ENCODE measurements at regions not wholly inside any gene's neighbourhood (a gene's known extent, or its start where the extent isn't known, plus 50 kb on each side); places are given as distances from the start of the nearest gene placed in this dataset.
"Not testable (repeated sequence)": the region's sequence is repeated elsewhere in the genome, so short reads cannot be mapped to it uniquely, and the experiment has no call there.

GRCh38 chr9:135195975-135196374 is 108.5 kb downstream of the OLFM1 start:
- not testable (repeated sequence) for DNase-seq, ATAC-seq

GRCh38 chr9:135196474-135196873 is 109.0 kb downstream of the OLFM1 start:
- no peak for ATAC-seq
- no peak for DNase-seq

- no peak for DNase-seq
Measured at GRCh38 chr9:135198144-135198543, 110.7 kb downstream of the OLFM1 start.

GRCh38 chr9:135198586-135199285 is 111.3 kb downstream of the OLFM1 start:
- ATAC-seq (no peak), DNase-seq (no peak)

More at GRCh38 chr9:135198144-135198543, 110.7 kb downstream of the OLFM1 start:
- no peak for ATAC-seq

- DNase-seq, result no peak
- ATAC-seq, result no peak
Measured at GRCh38 chr9:135199489-135199888, 112.0 kb downstream of the OLFM1 start.

- ATAC-seq (no peak), DNase-seq (no peak)
Measured at GRCh38 chr9:135201711-135202110, 114.2 kb downstream of the OLFM1 start.

- no peak for ATAC-seq
Measured at GRCh38 chr9:135204177-135204576, 116.7 kb downstream of the OLFM1 start.

GRCh38 chr9:135209136-135209535 is 121.7 kb downstream of the OLFM1 start:
- no peak for DNase-seq
- no peak for ATAC-seq

More at GRCh38 chr9:135204177-135204576, 116.7 kb downstream of the OLFM1 start:
- no peak for DNase-seq

GRCh38 chr9:135209852-135210251 is 122.4 kb downstream of the OLFM1 start:
- DNase-seq (no peak), ATAC-seq (no peak)

GRCh38 chr9:135210676-135211523 is 123.4 kb downstream of the OLFM1 start:
- no peak for ATAC-seq
- DNase-seq, result no peak

- ATAC-seq, result no peak
- DNase-seq, result no peak
Measured at GRCh38 chr9:135211524-135211890, 124.0 kb downstream of the OLFM1 start.

- ATAC-seq (no peak), DNase-seq (no peak)
Measured at GRCh38 chr9:135212961-135213360, 125.5 kb downstream of the OLFM1 start.

GRCh38 chr9:135213566-135213965 is 126.1 kb downstream of the OLFM1 start:
- DNase-seq (no peak), ATAC-seq (no peak)

- no peak for DNase-seq
Measured at GRCh38 chr9:135214054-135214640, 126.7 kb downstream of the OLFM1 start.

GRCh38 chr9:135214706-135215105 is 127.2 kb downstream of the OLFM1 start:
- no peak for ATAC-seq
- no peak for DNase-seq

More at GRCh38 chr9:135214054-135214640, 126.7 kb downstream of the OLFM1 start:
- ATAC-seq, result no peak

GRCh38 chr9:135215571-135216161 is 128.2 kb downstream of the OLFM1 start:
- no peak for ATAC-seq
- DNase-seq, result no peak

GRCh38 chr9:135216236-135216635 is 128.8 kb downstream of the OLFM1 start:
- ATAC-seq, result no peak

GRCh38 chr9:135216791-135217441 is 129.4 kb downstream of the OLFM1 start:
- ATAC-seq (no peak), DNase-seq (no peak)

More at GRCh38 chr9:135216236-135216635, 128.8 kb downstream of the OLFM1 start:
- no peak for DNase-seq

GRCh38 chr9:135217836-135218235 is 130.4 kb downstream of the OLFM1 start:
- ATAC-seq (no peak), DNase-seq (no peak)

GRCh38 chr9:135218331-135219225 is 131.1 kb downstream of the OLFM1 start:
- no peak for ATAC-seq
- DNase-seq, result no peak

All from stimulated activated naive CD8-positive, alpha-beta T cell treated with anti-CD3 and anti-CD28 coated beads, Interleukin-15, Interleukin-2, amounts not matched to agents 100 U/mL and 50 U/mL, for 24 hours (primary cell).